Activated T-cell treated with anti-CD3 and anti-CD28 coated beads, Interleukin-2, amount 50 U/mL, for 1 hour (primary cell): ENCODE measurements at regions not wholly inside any gene's neighbourhood (a gene's known extent, or its start where the extent isn't known, plus 50 kb on each side); places are given as distances from the start of the nearest gene placed in this dataset.
"Not testable (repeated sequence)": the region's sequence is repeated elsewhere in the genome, so short reads cannot be mapped to it uniquely, and the experiment has no call there.

Source experiments
- DNase-seq: peaks from one replicate; pipeline ENCODE4 v3.0.0-alpha.2; 2020

DNA sequence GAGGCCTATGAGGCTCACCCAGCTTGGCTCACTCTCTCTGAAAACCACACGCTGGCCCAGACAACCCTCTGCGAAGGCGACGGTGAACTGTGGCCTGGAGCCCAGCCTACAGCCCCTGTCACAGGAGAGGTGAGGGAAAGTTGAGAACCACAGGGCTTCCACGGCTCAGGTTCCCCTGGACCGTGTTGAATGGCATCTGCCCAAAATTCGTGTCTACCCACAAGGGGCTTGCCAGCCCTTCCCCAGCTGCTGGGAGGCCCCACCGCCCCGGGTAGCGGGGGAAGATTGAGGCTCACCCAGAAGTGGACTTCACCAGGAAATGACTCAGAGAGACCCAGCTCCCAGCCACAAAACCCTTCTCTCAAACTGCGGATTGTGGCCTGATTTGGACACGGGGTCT lies 197.1 kb downstream of the CTTN start:
- DNase-seq, result no peak

DNA sequence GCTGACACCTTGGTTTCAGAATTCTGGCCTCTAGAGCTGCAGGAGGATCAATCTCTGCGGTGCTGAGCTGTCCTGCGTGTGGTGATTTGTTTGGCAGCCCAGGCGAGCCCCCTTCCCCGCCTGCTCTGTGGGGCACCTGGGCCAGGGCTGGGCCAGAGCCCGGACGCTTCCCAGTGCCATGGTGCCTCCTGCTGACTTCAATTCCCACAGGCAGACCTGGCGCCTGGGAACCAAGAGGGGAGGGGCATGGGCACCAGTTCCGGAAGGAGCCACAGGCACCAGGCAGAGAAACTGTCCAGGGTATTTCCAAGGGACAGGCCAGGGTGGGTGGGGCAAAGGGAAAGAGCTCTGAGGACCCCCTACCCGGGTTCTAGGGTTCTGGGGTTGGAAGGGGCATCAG lies 197.8 kb downstream of the CTTN start:
- DNase-seq, result no peak

DNA sequence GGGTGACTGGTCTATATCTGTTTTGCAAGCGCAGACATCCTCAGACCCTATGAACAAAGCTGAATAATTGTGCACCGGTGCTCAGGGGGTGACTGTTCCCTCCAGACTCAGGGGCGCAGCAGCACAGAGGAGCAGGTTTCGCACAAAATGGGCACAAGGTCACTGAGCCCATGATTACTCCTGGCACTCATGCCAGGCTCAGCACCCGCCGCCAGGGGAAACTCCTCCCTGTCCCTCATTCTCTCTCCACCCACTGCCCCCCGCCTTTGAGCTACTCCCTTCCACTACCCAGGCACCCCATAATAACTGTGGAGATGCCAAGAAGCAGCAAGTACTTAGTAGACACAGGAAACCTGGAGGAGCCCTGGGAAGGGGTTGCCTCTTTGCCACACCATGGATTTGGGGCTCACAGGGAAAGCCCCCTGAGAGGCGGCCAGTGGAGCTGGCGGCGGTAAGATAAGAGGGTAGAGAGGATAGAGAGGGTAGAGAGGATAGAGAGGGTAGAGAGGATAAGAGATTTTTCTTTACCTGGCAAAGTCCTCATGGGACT lies 198.8 kb downstream of the CTTN start:
- no peak for DNase-seq

DNA sequence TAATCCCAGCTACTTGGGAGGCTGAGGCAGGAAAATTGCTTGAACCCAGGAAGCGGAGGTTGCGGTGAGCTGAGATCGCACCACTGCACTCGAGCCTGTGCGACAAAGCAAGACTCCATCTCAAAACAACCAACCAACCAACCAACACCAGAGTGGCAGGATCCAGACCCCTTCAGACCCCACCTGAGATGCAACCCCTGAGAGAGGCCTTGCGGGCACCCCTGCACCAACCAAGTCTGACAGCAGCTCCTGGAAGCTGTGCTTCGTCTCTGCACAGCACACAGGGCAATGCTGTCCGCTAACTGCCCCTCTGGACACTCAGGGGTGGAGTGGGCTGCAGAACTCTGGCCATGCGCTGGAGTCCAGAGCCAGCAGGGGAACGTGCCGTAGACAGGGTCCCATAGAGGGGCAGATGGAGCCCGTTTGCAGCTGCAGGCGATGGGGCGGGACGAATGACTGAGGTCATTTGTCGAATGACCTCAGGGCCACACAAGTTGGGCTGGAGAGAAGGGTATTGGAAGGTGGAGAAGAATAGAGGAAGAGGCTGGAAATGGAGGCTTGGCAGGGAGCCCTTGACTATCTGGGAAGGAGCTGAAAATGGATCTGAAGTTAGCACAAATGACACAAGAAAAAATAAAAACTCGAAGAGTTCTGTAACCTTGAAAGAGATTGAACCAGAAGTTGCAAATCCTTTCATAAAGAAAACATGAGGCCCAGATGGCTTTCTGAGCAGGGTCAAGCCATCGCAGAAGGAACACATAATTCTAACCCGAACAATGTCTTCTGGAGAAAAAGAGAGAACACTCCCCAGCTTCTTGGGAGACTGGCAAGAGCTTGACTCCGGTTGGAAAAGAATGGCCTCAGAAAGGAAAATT lies 199.7 kb downstream of the CTTN start:
- no peak for DNase-seq

DNA sequence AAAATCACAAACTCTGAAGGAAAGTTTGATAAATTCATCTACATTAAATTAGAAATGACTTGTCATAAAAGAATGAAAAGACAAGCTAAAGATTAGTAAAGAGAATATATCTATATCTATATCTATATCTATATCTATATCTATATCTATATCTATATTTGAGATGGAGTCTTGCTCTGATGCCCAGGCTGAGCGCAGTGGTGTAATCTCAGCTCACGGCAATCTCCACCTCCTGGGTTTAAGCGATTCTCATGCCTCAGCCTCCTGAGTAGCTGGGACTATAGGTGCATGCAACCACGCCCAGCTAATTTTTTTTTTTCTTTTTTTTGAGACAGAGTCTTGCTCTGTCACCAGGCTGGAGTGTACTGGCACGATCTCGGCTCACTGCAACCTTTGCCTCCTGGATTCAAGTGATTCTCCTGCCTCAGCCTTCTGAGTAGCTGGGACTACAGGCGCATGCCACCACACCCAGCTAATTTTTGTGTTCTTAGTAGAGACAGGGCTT lies 202.6 kb downstream of the CTTN start:
- not testable (repeated sequence) for DNase-seq

DNA sequence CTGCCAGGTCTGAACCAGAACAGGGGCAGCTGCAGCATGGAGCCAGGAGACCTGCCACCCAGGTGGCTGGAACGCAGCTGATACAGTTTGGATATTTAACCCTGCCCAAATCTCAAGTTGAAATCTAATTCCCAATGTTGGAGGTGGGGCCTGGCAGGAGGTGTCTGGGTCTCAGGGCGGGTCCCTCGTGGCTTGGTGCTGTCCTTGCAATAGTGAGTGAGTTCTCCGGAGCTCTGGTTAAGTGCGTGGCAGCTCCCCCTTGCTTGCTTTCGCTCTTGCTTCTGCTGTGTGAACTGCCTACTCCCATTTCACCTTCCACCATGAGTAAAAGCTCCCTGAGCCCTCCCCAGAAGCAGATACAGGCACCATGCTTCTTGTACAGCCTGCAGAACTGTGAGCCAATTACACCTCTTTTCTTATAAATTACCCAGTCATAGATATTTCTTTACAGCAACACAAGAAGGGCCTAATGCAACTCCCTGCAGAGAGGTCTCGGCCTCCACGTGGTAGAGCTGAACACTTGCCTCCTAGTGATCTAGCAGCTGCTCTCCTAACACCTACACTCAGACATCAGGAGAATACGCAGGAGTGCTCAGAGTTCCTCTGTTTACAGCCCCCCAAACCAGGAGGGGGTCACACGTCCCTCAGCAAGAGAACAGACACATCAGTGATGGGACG lies 203.7 kb downstream of the CTTN start:
- no peak for DNase-seq

DNA sequence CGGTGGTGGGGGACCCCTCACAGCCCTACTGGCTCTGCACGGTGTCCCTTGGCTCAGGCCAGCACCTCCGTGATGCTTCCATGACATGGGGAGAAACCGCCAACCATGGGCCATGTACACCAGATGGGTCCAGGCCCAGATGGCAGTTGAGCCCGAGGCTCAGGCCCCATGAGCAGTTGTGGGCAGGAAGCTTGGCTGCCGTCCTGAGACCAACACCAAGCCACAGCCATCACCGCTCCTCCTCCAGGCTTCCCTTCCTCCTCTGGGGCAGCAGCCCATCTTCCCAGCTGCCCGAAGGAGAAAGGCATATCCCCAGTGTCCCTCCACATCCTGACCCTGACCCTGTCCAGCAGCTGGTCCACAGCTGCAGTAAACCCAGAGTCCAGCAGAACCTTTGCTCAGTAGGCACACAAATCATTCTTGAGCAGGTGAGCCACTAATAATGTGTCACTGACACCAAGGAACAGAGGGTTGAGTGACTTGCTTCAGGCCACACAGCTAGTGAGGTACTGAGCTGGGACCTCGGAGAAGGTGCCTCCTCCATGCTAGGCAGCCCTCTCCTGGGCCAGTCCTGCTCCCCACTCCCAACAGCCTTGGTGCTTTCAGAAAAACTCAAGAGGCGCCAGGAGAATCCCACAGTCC lies 204.9 kb downstream of the CTTN start:
- no peak for DNase-seq

DNA sequence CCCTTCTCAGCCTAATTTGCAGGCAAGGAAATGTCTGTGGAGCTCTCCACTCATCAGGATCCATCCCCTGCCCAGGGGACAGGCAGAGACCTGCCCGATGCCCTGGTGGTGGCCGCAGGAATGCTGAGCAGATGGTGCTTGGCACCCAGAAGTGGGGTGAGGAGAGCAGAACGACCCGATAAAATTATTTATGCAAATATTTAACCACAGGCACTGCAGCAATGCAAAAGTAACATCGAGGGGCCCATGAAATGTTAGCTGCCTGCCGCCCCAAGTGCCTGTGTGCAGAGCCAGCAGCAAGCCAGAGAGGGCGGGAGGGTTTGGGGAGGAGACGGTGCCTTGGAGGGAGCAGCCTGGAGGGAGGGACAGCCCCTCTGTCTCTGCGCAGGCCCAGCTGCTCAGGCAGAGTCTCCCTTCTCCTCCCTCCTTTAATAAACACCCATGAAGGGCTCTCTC lies 205.5 kb downstream of the CTTN start:
- DNase-seq, result no peak

DNA sequence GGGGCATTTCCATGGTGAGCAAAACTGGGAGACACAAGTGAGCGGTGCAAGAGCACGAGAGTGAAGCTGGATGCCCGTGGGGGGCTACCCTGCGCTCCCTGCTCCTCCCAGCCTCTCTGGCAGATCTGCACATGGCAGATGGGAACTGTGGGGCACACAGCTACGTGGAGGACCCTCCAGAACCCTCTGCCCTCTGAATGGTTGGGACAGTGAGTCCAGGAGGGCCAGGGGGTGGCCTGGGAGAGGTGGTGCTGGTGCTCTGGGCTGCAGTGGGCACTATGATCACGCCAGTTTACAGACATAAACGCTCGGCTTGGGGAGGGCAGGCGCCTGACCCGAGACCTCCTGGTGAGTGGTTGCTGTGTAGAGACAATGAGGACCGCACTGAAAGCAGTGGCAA lies 205.9 kb downstream of the CTTN start:
- DNase-seq, result no peak

DNA sequence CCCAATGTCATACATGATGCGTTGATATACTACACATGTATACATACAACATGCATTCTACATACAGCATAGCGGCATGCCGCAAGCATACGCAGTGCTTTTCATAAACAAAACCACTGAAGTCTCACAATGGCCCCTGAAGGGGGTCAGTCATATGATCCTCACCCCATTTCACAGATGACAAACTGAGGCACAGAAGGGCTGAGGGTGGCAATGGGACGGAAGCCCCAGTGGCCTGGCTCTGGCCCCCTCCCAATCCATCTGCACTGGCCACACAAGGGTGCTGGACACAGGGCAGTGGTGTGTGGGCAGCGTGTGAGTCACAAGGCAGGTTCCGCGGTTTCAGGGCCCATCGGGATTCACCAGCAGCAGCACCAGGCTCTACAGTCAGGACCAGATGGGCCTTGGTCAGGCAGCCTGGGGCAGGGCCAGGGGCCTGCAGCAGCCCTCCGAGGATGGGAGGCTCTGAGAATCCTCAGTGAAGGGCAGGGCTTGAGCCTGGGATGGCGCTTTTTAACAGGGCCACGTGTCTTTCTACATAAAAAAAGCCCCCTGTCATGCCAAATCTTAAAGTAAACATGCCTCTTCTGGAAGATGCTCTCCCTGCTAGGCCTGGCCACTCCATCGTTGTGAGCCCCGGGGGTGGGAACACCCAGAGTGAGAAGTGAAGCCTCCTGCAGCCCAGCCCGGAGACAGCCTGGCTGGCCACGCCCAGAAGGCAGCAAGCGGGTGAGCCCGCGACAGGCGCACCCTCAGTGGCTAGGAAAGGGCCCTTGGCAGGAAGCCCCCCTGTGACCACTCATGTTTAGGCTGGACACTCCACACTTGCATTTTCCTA lies 206.5 kb downstream of the CTTN start:
- no peak for DNase-seq

DNA sequence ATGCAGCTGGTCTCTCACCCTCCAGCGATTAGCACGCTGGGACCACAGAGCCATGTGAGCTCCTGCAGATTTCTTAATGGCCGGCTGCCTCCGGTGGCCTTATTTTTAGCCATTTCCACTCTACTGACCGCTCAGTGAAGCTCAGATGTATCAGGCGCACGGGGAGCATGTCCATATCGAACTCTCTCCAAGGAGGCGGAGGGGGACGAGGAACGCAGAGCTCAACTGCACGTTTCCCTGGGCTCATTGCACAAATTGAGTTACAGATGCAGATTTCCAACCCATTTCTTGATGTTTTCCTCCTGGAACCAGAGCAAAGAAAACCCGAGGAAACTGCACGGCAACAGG lies 207.1 kb downstream of the CTTN start:
- DNase-seq, result no peak

DNA sequence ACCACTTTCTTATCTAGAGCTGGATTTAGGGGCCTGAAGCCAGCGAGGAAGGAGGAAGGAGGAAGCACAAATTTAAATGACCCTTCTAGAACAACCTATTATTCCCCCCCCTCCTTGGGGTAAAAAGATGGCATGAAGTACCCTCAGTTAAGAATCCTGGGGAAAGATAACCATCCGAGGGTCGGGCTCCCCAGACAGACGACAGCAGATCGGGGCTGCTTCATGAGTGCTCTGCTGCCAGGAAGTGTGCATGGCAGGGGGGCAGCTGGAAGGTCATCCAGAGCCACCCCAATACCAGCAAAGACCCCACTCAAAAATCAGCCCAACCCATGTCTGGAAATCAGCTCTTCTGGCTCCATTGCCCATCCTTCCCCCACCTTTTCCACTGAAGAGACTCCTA lies 207.5 kb downstream of the CTTN start:
- no peak for DNase-seq

DNA sequence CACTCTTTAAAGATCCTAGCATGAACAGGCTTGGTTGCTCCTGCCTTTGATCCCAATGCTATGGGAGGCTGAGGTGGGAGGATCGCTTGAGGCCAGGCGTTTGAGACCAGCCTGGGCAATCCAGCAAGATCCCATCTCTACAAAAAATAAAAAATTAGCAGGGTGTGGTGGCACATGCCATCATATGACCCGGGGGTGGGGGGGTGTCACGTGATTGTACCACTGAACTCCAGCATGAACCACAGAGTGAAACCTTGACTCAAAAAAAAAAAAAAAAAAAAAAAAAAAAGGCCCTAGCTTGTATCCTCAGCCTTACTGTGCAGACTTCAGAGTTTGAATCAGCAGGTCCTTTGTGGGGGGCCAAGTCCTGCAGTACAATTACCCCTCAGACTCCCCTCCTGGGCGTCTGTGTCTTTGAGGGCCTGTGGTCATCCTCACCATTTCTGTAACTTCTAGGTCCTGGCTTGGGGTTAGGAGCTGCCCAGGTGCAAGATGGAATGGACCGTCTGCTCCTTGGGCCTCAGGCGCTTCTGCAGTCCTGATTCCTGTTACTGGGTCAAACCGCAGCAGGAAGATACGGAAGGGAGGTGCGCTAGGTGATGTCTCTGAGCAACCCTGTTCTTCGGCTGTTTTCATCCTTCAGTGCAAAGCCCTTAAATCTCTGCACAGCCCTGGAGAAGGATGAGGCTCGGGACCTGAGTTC lies 208.1 kb downstream of the CTTN start:
- DNase-seq, result no peak

DNA sequence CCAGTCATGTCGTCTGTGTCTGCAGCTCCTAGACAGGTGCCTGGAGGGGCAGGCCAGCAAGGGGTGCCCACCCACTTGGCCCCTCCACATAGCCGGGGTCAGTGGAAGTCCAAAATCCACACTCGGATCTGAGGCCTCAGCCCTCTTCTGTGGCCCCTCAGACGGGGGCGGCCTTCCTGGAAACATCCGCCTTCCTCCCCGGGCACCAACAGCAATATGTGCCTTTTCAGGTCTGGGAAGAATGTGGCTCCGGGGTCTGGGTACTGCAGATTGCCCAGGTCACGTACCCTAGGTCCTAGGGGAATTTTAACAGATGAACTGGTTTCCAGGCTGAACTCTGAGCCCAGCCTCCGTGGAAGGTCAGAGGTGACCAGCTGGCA lies 208.6 kb downstream of the CTTN start:
- DNase-seq, result no peak

DNA sequence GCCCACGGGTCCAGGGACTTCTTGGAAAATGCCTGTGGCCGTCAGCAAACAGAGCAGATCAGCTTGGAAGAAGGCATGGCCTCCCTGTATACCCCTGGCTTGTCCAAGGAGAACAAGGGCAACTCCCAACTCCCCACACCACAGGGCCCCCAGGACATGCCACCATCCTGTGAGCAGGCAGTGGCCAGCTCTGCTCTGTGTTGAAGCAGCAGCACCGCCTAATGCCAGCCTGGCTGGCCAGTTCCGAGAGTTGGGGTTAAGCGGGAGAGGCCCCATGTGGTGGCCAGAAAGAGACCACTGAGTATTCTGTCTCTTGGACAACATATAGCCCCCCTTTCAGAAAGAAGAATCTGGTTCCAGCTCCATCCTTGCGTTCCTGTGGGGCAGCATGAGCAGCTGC lies 209.2 kb downstream of the CTTN start:
- DNase-seq, result no peak

DNA sequence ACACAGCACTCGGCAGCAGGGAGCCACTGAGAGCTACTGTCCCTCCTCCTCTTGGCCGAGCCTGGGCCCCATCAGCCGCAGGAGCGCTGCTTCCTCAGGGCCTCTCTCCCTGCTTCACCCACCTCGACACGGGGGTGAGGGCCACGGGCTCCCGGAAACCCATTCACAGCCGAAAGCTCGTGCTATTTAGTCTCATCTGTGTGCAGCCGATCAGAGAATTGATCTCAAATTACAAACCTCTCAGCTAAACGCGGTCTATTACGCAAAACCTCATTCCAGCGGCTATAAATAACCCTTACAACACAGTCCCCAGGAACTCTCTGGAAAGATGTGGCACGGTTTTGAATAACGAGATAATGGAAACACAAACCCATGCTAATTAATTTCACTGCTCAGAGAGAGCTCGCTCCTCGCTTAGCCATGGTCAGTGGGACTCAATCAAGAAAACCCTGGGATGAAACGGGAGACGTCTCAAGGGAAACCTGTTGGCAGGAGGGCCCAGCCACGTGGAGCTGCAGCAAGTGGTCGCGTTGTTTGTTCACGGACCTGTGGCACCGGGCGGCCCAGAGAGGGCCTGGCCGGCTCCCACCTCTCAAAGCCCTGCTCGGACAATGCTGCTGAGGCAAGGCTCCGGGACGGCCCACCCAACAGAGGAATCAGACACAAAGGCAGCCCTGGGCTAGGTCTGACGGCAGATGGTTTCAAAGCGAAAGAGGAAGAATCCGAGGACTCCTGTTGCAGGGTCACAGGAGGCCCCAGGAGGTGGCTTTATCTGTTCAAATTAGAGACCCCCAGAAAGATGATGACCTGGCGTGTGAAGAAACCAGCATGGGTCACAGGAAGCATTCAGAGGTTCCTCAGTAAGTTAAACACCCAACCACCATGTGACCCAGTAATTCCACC lies 210.5 kb downstream of the CTTN start:
- no peak for DNase-seq

DNA sequence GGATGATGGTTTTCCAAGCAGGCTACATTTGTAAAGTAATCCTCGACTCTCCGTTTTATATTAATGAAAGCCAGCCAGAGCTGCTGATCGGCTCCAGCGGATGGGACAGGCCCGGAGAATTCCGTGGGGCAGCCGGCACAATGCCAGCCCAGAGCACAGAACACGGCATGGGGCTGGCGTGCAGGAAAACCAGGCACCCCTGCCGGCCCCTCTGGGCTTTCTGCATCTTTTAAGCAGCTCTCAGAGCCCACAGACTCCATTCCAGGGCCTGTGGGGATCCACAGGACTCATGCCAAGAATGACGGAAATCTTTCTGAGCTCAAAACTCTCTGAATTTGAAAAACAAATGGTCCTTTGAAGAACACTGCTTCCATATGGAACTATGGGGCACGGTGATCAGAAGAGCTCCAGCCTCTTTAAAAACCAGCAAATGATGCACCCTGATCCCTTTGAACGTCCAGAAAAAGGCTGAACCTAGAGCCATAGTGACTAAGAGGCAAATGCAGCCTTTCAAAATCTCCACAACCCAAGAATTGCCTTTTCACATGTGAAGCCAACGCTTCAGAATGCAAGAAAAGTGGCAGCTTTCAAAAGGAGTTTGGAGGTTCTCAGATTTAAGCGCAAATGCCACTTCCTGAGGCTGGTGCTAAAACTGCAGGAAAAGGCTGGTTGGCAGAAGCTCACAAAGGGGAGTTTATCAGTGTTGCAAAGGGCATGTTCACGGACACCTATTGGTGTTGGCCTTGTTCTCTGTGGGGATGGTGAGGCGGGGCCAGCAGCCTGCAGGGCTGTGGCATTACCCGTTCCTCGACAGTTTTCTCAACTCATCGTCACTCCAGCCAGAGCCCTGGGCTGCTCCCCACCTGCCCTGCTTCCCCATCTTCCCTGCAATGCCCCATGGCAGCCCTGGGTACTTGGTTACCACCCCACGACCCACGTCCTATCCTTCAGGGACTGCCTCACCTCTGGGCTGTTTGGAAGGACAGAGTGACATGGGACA lies 212.5 kb downstream of the CTTN start:
- no peak for DNase-seq

DNA sequence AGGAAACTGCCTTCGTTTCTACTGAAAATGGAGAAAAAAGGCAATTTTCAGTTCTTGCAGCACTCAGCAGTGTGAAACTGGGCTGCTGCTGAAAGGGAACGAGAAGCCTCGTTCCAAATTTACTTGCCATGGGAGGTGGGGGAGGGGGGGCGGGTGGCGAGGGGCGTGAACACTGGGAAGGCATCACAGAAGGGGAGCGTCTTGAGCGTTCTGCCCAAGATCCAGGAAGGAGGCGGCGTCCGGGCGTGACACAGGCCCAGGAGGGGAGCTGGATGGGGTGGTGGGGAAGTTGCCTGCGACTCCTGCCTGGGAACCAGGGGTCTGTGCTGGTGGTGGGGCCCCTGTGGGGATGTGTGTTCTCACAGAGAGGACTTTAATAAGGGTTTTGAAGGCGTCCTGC lies 213.5 kb downstream of the CTTN start:
- no peak for DNase-seq

DNA sequence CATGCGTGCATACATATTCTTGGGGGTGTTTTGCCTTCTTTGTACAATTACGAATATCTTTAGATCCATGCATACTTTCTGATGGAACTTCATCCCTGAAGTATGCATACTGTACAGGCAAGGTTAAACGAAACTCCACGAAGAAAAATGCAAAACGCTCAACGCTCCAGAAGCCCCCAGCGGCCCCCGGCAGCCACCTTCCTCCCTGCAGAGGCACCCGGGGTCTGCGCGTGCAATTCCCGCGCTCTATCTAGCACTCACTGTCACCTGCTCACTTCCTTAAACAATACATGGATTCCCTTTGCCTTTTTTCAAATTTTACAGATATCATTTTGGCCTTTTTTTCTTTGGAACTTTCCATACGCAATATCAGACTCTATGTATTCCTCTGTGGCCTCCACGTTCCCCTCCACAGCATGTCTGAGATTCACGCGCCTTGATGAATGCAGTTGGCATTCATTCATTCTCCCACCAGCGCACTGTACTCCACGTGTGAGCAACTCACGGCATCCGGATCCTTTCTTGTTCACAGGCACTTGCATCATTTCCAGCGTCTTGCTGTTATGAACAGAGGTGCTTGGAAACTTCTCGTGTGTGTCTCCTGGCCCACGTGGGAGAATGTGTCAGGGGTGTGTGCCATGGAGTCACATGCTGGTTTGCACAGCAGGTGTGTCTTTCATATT lies 214.3 kb downstream of the CTTN start:
- no peak for DNase-seq
